H9 (cell line): ENCODE measurements at regions not wholly inside any gene's neighbourhood (a gene's known extent, or its start where the extent isn't known, plus 50 kb on each side); places are given as distances from the start of the nearest gene placed in this dataset.

Source experiments
- DNase-seq: peaks from one replicate; pipeline ENCODE4 v3.0.0-alpha.2; 2017
- H2AFZ ChIP-seq: one replicate; pipeline ENCODE4 v1.6.1; 2013; ENCODE audit warnings: mild to moderate bottlenecking, low read length, control low read depth, moderate library complexity
- H2AK5ac ChIP-seq: 2 replicates; pipeline ENCODE4 v1.6.1; 2013; ENCODE audit warnings: low read length, control low read depth, mixed read lengths; ENCODE audit not compliant: insufficient read length
- H2BK120ac ChIP-seq: one replicate; pipeline ENCODE4 v1.6.1; 2013; ENCODE audit warnings: low read depth, mild to moderate bottlenecking, low read length, control low read depth, inconsistent platforms; ENCODE audit not compliant: poor library complexity, severe bottlenecking
- H2BK12ac ChIP-seq: 2 replicates; pipeline ENCODE4 v1.6.1; 2013; ENCODE audit warnings: low read length, control low read depth, mixed read lengths, low read depth; ENCODE audit not compliant: insufficient read length
- H2BK15ac ChIP-seq: 2 replicates; pipeline ENCODE4 v1.6.1; 2013; ENCODE audit warnings: low read depth, low read length, control low read depth
- H2BK20ac ChIP-seq: one replicate; pipeline ENCODE4 v1.6.1; 2013; ENCODE audit warnings: low read depth, mild to moderate bottlenecking, low read length, control low read depth, inconsistent platforms; ENCODE audit not compliant: poor library complexity, severe bottlenecking
- H2BK5ac ChIP-seq: 2 replicates; pipeline ENCODE4 v1.6.1; 2013; ENCODE audit warnings: low read length, control low read depth, mixed read lengths; ENCODE audit not compliant: insufficient read length
- H3K14ac ChIP-seq: 2 replicates; pipeline ENCODE4 v1.6.1; 2013; ENCODE audit warnings: low read length, control low read depth; ENCODE audit not compliant: insufficient read depth
- H3K18ac ChIP-seq: 2 replicates; pipeline ENCODE4 v1.6.1; 2013; ENCODE audit warnings: low read depth, mild to moderate bottlenecking, mixed read lengths, low read length, control low read depth; ENCODE audit not compliant: insufficient read length
- H3K23ac ChIP-seq: 2 replicates; pipeline ENCODE4 v1.6.1; 2013; ENCODE audit warnings: low read length, control low read depth, mixed read lengths, low read depth; ENCODE audit not compliant: insufficient read length
- H3K23me2 ChIP-seq: 2 replicates; pipeline ENCODE4 v1.6.1; 2013; ENCODE audit warnings: low read depth, mild to moderate bottlenecking, mixed read lengths, low read length, control low read depth; ENCODE audit not compliant: insufficient read length, poor library complexity, severe bottlenecking
- H3K27ac ChIP-seq: 2 replicates; pipeline ENCODE4 v1.5.1; 2013; ENCODE audit warnings: low read length, control low read depth, mixed read lengths, low read depth; ENCODE audit not compliant: insufficient read length
- H3K27me3 ChIP-seq: 2 replicates; pipeline ENCODE4 v1.6.1; 2013; ENCODE audit warnings: low read length, control low read depth, inconsistent platforms; ENCODE audit not compliant: insufficient read depth
- H3K4ac ChIP-seq: 2 replicates; pipeline ENCODE4 v1.6.1; 2013; ENCODE audit warnings: low read depth, mild to moderate bottlenecking, control low read depth, inconsistent platforms, low read length, moderate library complexity
- H3K4me1 ChIP-seq: 2 replicates; pipeline ENCODE4 v1.6.1; 2013; ENCODE audit warnings: low read length, control low read depth, inconsistent platforms; ENCODE audit not compliant: insufficient read depth
- H3K4me2 ChIP-seq: 2 replicates; pipeline ENCODE4 v1.6.1; 2013; ENCODE audit warnings: low read length, control low read depth, mixed read lengths; ENCODE audit not compliant: insufficient read length, insufficient read depth
- H3K56ac ChIP-seq: 2 replicates; pipeline ENCODE4 v1.6.1; 2013; ENCODE audit warnings: low read depth, mild to moderate bottlenecking, mixed read lengths, low read length, control low read depth; ENCODE audit not compliant: insufficient read length
- H3K79me1 ChIP-seq: 2 replicates; pipeline ENCODE4 v1.6.1; 2013; ENCODE audit warnings: low read depth, mild to moderate bottlenecking, moderate library complexity, low read length, control low read depth, inconsistent platforms; ENCODE audit not compliant: insufficient read depth, poor library complexity, severe bottlenecking
- H3K79me2 ChIP-seq: 2 replicates; pipeline ENCODE4 v1.6.1; 2013; ENCODE audit warnings: low read length, control low read depth, inconsistent platforms; ENCODE audit not compliant: insufficient read depth
- H3K9ac ChIP-seq: 2 replicates; pipeline ENCODE4 v1.6.1; 2013; ENCODE audit warnings: low read length, control low read depth, mixed read lengths; ENCODE audit not compliant: insufficient read length; ENCODE audit errors: extremely low read depth
- H3K9me3 ChIP-seq: one replicate; pipeline ENCODE4 v1.6.1; 2013; ENCODE audit warnings: low read depth, low read length, inconsistent platforms; ENCODE audit not compliant: control insufficient read depth
- H3T11ph ChIP-seq: one replicate; pipeline ENCODE4 v1.6.1; 2013; ENCODE audit warnings: mild to moderate bottlenecking, low read length, control low read depth, inconsistent platforms
- H4K20me1 ChIP-seq: one replicate; pipeline ENCODE4 v1.6.1; 2013; ENCODE audit not compliant: control insufficient read depth, insufficient read length, insufficient read depth
- H4K5ac ChIP-seq: 2 replicates; pipeline ENCODE4 v1.6.1; 2013; ENCODE audit warnings: low read depth, mild to moderate bottlenecking, mixed read lengths, low read length, control low read depth; ENCODE audit not compliant: insufficient read length
- H4K8ac ChIP-seq: replicated peaks from 2 replicates; pipeline ENCODE4 v1.6.1; 2013; ENCODE audit warnings: low read length, control low read depth, mixed read lengths, low read depth; ENCODE audit not compliant: insufficient read length
- H4K91ac ChIP-seq: 2 replicates; pipeline ENCODE4 v1.6.1; 2013; ENCODE audit warnings: low read depth, mild to moderate bottlenecking, moderate library complexity, mixed read lengths, low read length, control low read depth; ENCODE audit not compliant: insufficient read length
- H3K27ac Mint-ChIP-seq, 3 experiments: 2 replicates in 2 of 3; 3 replicates in 1 of 3; pipeline ENCODE4 v1.8.0; 2020 to 2021; ENCODE audit warnings: mixed read lengths in 3 of 3, mild to moderate bottlenecking in 1 of 3, moderate library complexity in 1 of 3
- H3K27me3 Mint-ChIP-seq: 2 replicates; pipeline ENCODE4 v1.8.0; 2021; ENCODE audit warnings: low read depth, mild to moderate bottlenecking, moderate library complexity, mixed read lengths
- H3K36me3 Mint-ChIP-seq, 3 experiments: 2 replicates in 2 of 3; 3 replicates in 1 of 3; pipeline ENCODE4 v1.8.0; 2020 to 2021; ENCODE audit warnings: low read depth in 3 of 3, mixed read lengths in 3 of 3; ENCODE audit not compliant: insufficient read depth in 1 of 3
- H3K4me1 Mint-ChIP-seq, 2 experiments: 2 replicates each; pipeline ENCODE4 v1.8.0; 2020; ENCODE audit warnings: mixed read lengths in 2 of 2
- H3K4me3 Mint-ChIP-seq, 2 experiments: 2 replicates in 1 of 2; 3 replicates in 1 of 2; pipeline ENCODE4 v1.8.0; 2020 to 2021; ENCODE audit warnings: mild to moderate bottlenecking in 2 of 2, mixed read lengths in 2 of 2, moderate library complexity in 1 of 2
- H3K9me3 Mint-ChIP-seq, 2 experiments: 2 replicates in 1 of 2; 3 replicates in 1 of 2; pipeline ENCODE4 v1.8.0; 2020; ENCODE audit warnings: mild to moderate bottlenecking in 2 of 2, mixed read lengths in 2 of 2, moderate library complexity in 1 of 2
- CTCF ChIP-seq: fragments of 200-600 bp; sonication (generic); conservative IDR thresholded peaks from 3 replicates; pipeline ENCODE4 v1.8.0; 2021; ENCODE audit warnings: antibody characterized with exemption, mild to moderate bottlenecking
- WGBS: extraction: QIAGEN DNeasy Blood & Tissue Kit; methylation state at CpG from one replicate; pipeline ENCODE4 v1.1.7; 2013; ENCODE audit warnings: missing lambda C conversion rate, low lambda C conversion rate, mixed read lengths; ENCODE audit not compliant: insufficient read length; ENCODE audit errors: extremely low coverage; 5-methylcytosine and 5-hydroxymethylcytosine counted together

DNA sequence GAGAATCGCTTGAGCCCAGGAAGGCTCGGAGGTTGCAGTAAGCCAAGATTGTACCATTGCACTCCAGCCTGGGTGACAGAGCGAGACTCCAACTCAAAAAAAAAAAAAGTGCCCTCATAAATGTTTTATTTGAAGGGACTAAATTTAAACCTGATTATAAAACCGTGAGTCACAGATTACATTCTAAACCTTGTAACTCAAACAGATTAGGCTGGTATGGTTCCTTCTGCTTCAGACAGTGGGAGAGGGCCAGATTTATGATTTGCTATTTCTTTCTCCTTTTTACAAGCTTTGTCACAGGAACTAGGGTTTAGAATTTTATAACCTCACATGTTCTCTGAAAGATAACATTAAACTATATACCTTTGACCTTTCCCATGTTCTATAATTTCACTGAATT, 801.2 kb upstream of the ZWINT start:
- Histone ChIP-seq H4K91ac (no peak overlapping the region), H2BK20ac (no peak overlapping the region), H3K4me2 (no peak overlapping the region), H3K9ac (no peak overlapping the region), H3K4me1 (peaks cover 3% of the 10 kb centered on the region; the same call in 1 of the 2 replicates), H2AFZ (no peak overlapping the region), H3K4ac (no peak overlapping the region), H4K20me1 (no peaks in the 10 kb centered on the region), H3K79me2 (no peaks in the 10 kb centered on the region; the same call in 1 of the 2 replicates), H2AK5ac (no peak overlapping the region), H3K23ac (no peak overlapping the region), H3K27me3 (no peaks in the 10 kb centered on the region), H2BK15ac (no peak overlapping the region), H2BK120ac (no peak overlapping the region), H2BK5ac (no peak overlapping the region), H3T11ph (no peak overlapping the region), H3K27ac (no peak overlapping the region), H2BK12ac (no peak overlapping the region), H3K9me3 (no peaks in the 10 kb centered on the region), H4K5ac (no peak overlapping the region), H4K8ac (no peak overlapping the region), H3K56ac (no peak overlapping the region), H3K14ac (no peak overlapping the region), H3K23me2 (no peaks in the 10 kb centered on the region), H3K79me1 (no peaks in the 10 kb centered on the region), H3K18ac (no peak overlapping the region)
- no peak for TF ChIP-seq CTCF
- Mint-ChIP-seq H3K27me3 (peaks cover 3% of the 10 kb centered on the region), H3K4me3 (no peak overlapping the region), H3K36me3 (peaks cover 1 to 10% (median 6%) of the 10 kb centered on the region in 3 experiments; a peak in 4 of 7 replicates), H3K27ac (no peak overlapping the region), H3K9me3 (peaks cover 0 to 2% of the 10 kb centered on the region in 2 experiments; a peak in 2 of 5 replicates), H3K4me1 (peaks cover 15 to 16% of the 10 kb centered on the region in 2 experiments)
- WGBS: no CpG with 5 or more reads among the region's 4 CpGs
- DNase-seq: no peak
